ENCODE measurements at regions not wholly inside any gene's neighbourhood (a gene's known extent, or its start where the extent isn't known, plus 50 kb on each side); places are given as distances from the start of the nearest gene placed in this dataset.

DNA sequence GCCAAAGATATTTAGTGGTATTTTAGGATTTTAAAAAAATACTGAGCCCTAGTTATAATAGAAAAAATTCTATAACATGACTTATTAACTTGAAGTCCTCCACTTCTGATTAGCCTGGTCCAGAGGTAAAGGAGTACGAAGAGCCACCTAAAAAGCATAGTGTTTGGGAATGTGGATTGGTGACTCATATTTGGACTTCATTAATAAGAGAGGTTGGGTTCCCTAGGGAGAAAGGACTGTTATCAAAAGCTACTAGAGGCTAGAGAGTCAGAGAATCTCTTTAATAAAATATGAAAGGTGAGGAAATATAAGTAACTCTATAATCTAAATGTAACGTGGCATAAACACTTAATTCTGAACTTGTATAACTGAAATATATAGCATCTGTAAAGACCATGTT, 180.7 kb upstream of the TARS1 start:
- no peak for TF ChIP-seq YY1 (IDR thresholded peaks at IDR 0.05; ENCODE audit: insufficient read depth, insufficient read length)
- no peak for TF ChIP-seq ZNF274 (IDR thresholded peaks at IDR 0.05; ENCODE audit: low read depth, low read length)
